ENCODE measurements at regions not wholly inside any gene's neighbourhood (a gene's known extent, or its start where the extent isn't known, plus 50 kb on each side); places are given as distances from the start of the nearest gene placed in this dataset.
"Not testable (repeated sequence)": the region's sequence is repeated elsewhere in the genome, so short reads cannot be mapped to it uniquely, and the experiment has no call there.

DNA sequence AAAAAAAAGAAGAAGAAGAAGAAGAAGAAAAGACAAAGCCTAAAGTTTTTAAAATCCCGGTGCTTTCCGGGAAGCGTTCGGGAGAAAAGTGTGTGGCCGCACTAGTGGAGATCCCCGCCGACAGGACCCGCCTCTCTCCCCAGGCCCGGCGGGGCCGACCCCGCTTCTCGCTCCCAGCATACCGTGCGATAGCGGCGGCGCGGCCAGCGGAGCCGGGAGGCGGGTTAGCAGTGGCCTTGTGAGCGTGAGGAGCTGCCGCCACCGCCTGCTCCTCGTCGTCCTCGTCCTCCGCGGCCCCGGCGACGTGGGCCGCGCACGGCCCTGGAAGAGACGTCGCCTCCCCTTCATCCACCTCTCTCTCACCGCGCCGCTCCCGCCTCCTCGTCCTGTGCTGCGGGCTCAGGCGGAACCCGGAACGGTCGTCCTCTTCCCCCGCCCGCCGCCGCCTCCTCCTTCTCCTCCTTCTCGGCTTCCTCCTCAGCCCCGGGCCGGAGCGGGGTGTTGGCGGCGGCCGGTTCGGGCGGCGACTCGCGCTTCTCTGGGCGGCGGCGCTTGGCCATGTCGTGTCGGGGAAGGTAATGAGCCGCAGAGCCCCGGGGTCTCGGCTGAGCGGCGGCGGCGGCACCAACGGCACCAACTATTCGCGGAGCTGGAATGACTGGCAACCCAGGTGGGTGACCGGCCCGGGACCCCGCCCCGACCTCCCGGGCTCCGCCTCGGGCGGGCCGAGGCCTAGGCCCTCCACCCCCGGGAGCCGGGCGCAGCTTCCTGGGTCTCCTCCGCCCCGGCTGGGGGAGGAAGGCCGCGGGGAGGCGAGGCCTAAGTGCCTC, 62.6 kb upstream of the CDR2 start:
- peak; percentile 29 to 55 (median 51) for DNase-seq (ENCODE audit: low read depth in 3 of 3, low spot score in 2 of 3)

DNA sequence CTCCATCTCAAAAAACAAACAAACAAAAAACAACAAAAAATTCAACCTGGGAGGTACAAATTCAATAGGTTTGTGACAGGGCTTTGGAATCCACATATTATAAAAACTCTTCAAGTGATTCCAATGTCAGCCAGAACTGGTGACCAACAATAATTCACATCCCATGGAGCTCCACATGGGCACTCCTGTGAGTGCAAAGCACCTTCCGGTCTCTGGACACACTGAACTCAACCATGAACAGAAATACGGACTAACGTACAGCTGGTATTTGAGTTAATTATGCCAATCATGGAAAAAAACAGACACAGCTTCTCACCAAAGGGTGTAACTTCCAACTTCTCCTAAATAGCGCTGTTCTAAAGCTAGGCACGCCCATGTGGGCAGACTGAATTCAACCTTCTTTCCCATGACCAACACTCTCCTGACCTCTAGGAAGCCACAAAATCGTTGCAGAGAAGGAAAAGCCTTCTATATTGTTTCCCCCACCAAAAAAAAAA, 62.0 kb upstream of the CDR2 start:
- DNase-seq (ENCODE audit: low read depth in 3 of 3, low spot score in 2 of 3), result not testable (repeated sequence)

DNA sequence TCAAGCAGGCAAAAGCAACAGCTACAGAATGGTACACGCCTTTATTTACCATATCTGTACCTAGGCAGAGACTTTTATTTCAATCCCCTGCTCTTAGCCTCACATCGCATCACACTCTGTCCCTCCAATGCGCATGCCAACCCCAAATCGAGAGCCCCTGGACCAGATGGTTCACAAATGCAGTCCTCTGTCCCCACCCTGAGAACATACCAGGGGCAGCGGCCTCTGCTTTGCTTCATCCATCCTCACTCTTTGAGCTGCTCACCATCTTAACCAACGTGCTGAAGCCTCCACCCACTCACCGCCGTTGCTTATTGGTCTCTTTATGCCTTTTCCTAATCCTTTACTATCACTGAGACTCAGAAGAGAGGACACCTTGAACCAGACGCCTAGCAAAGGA, 56.9 kb upstream of the CDR2 start:
- DNase-seq (ENCODE audit: low read depth in 3 of 3, low spot score in 2 of 3), result not testable (repeated sequence)

- no peak for DNase-seq (ENCODE audit: low read depth in 3 of 3, low spot score in 2 of 3)
Measured at GRCh38 chr16:22428654-22429053, 54.2 kb upstream of the CDR2 start.

- DNase-seq (ENCODE audit: low read depth in 3 of 3, low spot score in 2 of 3), result no peak
Measured at GRCh38 chr16:22427556-22427955, 53.1 kb upstream of the CDR2 start.

DNA sequence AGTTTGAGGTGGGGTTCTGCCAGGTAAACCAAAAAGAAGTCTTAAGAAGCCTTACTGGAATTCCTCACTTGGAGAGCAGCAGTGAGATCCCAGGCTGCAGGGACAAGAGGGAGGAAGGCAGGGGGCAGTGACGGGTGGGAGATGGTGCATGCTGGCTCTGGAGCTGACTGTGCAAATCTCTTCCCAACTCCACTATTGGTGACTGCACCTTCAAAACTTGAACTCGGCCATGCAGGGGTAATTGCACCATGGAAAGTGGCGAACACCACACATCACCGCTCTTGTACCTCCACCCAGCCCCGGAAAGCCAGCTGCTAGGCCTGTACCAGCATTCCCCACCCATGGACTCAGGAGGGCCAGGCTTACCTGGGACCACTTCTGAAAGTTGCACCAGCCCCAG, 51.4 kb upstream of the CDR2 start:
- DNase-seq (ENCODE audit: low read depth in 3 of 3, low spot score in 2 of 3), result no peak

DNA sequence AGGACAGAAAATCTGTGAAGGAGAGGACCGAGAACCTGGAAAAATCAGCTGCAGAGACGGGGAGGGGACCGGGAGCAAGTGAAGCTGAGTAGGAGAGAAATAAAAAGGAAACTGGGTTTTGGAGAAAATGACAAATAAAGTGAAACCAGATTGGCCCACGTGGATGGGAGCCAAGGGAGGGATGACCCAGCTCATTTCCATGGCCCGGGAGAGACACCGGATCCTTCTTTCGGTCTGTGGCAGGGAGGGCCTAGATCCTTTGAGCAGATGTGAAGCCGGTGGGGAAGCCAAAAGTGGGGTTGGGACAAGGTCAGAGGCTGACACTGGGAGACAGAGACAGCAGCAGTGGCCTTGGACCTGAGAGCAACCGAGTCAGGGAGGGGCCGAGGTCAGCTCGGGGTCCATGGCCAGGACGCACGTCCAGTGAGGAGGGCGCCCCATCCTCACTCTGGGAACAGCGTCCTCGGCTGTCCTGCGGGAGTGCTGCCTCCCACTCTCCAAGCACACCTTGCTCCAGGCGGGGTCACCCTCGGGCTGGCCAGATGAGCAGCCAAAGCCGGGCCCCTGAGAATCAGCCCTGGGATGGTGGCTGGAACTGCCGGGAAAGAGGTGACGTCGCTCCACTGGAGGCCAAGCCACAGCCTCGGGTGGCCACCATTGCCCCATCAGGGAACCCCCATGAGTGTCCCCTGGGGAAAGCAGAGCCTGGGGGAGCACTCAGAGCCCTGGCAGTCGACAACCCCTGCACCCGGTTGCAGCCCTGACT, 50.8 kb upstream of the CDR2 start:
- DNase-seq (ENCODE audit: low read depth in 3 of 3, low spot score in 2 of 3), result no peak

- DNase-seq (ENCODE audit: low read depth in 3 of 3, low spot score in 2 of 3), result no peak
Measured at GRCh38 chr16:22424161-22424937, 49.9 kb upstream of the CDR2 start.

Data from right renal cortex interstitium (tissue), 3 donors.